IMR-90 (cell line): ENCODE measurements at regions not wholly inside any gene's neighbourhood (a gene's known extent, or its start where the extent isn't known, plus 50 kb on each side); places are given as distances from the start of the nearest gene placed in this dataset.

ENCODE experiments used
- ATAC-seq: fragments of 200-7000 bp; cut with Tn5 transposase; 2 replicates; pipeline ENCODE4 v1.9.1; 2020; ENCODE audit warnings: low read depth, mild to moderate bottlenecking, moderate library complexity
- BruUV-seq: library from RNA; stranded (reverse); fragments of 400-500 nt; replicated peaks from 2 replicates; lab custom pipeline; 2021; lab: Mats Ljungman, UMichigan
- CTCF ChIA-PET: fragments of 300-600 bp; formaldehyde crosslinking; extraction: SDS; loops from one replicate; lab custom pipeline; 2021; ENCODE audit warnings: antibody characterized with exemption; lab: Yijun Ruan, JAX
- POLR2A ChIA-PET: fragments of 300-600 bp; sonication (Branson Sonifier 250); formaldehyde crosslinking; loops from one replicate; lab custom pipeline; 2022; ENCODE audit warnings: antibody characterized with exemption; ENCODE audit not compliant: unreplicated experiment; lab: Charles Lee
- DNase-seq: peaks from one replicate; pipeline ENCODE4 v3.0.0; 2013
- H2AFZ ChIP-seq: replicated peaks from 2 replicates; pipeline ENCODE3; 2013; ENCODE audit warnings: low read length, mild to moderate bottlenecking; ENCODE audit not compliant: poor library complexity
- H2AK5ac ChIP-seq: 2 replicates; pipeline ENCODE4 v1.6.1; 2013; ENCODE audit warnings: low read depth, low read length, inconsistent platforms
- H2AK9ac ChIP-seq: replicated peaks from 2 replicates; pipeline ENCODE3; 2013; ENCODE audit warnings: mild to moderate bottlenecking, low read depth, low read length, moderate library complexity; ENCODE audit not compliant: poor library complexity
- H2BK120ac ChIP-seq: 2 replicates; pipeline ENCODE4 v1.6.1; 2013; ENCODE audit warnings: low read depth, low read length, inconsistent platforms
- H2BK15ac ChIP-seq: 3 replicates; pipeline ENCODE4 v1.6.1; 2013; ENCODE audit warnings: low read depth, low read length, inconsistent platforms
- H2BK20ac ChIP-seq: 2 replicates; pipeline ENCODE4 v1.6.1; 2013; ENCODE audit warnings: low read depth, mild to moderate bottlenecking, inconsistent platforms, low read length, moderate library complexity
- H2BK5ac ChIP-seq: 2 replicates; pipeline ENCODE4 v1.6.1; 2013; ENCODE audit warnings: mild to moderate bottlenecking, low read depth, low read length, inconsistent platforms; ENCODE audit not compliant: poor library complexity, severe bottlenecking
- H3K14ac ChIP-seq: replicated peaks from 2 replicates; pipeline ENCODE4 v1.6.1; 2013; ENCODE audit warnings: low read depth, low read length, inconsistent platforms
- H3K18ac ChIP-seq: 2 replicates; pipeline ENCODE4 v1.6.1; 2013; ENCODE audit warnings: low read depth, low read length, control low read depth
- H3K23ac ChIP-seq: 2 replicates; pipeline ENCODE4 v1.6.1; 2013; ENCODE audit warnings: low read depth, low read length, inconsistent platforms
- H3K27ac ChIP-seq: 2 replicates; pipeline ENCODE4 v1.5.1; 2013; ENCODE audit warnings: mild to moderate bottlenecking, control low read depth, low read length; ENCODE audit not compliant: insufficient read depth
- H3K27me3 ChIP-seq: 2 replicates; pipeline ENCODE4 v1.6.1; 2013; ENCODE audit warnings: low read length; ENCODE audit not compliant: control insufficient read depth, insufficient read depth
- H3K36me3 ChIP-seq: 2 replicates; pipeline ENCODE4 v1.6.1; 2013; ENCODE audit warnings: low read length, mixed read lengths; ENCODE audit not compliant: control insufficient read depth, insufficient read depth
- H3K4ac ChIP-seq: 2 replicates; pipeline ENCODE4 v1.6.1; 2013; ENCODE audit warnings: low read depth, low read length, inconsistent platforms
- H3K4me1 ChIP-seq: 2 replicates; pipeline ENCODE4 v1.6.1; 2013; ENCODE audit warnings: low read length, mixed read lengths; ENCODE audit not compliant: control insufficient read depth, insufficient read depth
- H3K4me2 ChIP-seq: 2 replicates; pipeline ENCODE4 v1.6.1; 2013; ENCODE audit warnings: low read depth, mild to moderate bottlenecking, control low read depth, low read length, moderate library complexity
- H3K4me3 ChIP-seq: 2 replicates; pipeline ENCODE4 v1.5.1; 2013; ENCODE audit warnings: low read depth, mild to moderate bottlenecking, control low read depth, low read length, moderate library complexity; ENCODE audit not compliant: insufficient read depth
- H3K56ac ChIP-seq: 2 replicates; pipeline ENCODE4 v1.6.1; 2013; ENCODE audit warnings: low read length, inconsistent platforms; ENCODE audit not compliant: insufficient read depth; ENCODE audit errors: extremely low read depth
- H3K79me1 ChIP-seq, 2 experiments: 2 replicates each; pipeline ENCODE4 v1.6.1; 2013; ENCODE audit warnings: low read length in 2 of 2, inconsistent platforms in 1 of 2, low read depth in 1 of 2
- H3K9ac ChIP-seq: 2 replicates; pipeline ENCODE4 v1.6.1; 2013; ENCODE audit warnings: low read depth, low read length, control low read depth
- H3K9me1 ChIP-seq: 2 replicates; pipeline ENCODE4 v1.6.1; 2013; ENCODE audit warnings: low read length, inconsistent platforms; ENCODE audit not compliant: insufficient read depth
- H3K9me3 ChIP-seq: 2 replicates; pipeline ENCODE4 v1.6.1; 2013; ENCODE audit warnings: low read length; ENCODE audit not compliant: control insufficient read depth, insufficient read depth
- H4K20me1 ChIP-seq: 2 replicates; pipeline ENCODE4 v1.6.1; 2013; ENCODE audit warnings: low read length, inconsistent platforms; ENCODE audit not compliant: insufficient read depth
- H4K5ac ChIP-seq: 2 replicates; pipeline ENCODE4 v1.6.1; 2013; ENCODE audit warnings: mild to moderate bottlenecking, low read depth, low read length, control low read depth
- H4K8ac ChIP-seq, 2 experiments: 2 replicates each; pipeline ENCODE4 v1.6.1; 2013; ENCODE audit warnings: low read depth in 2 of 2, low read length in 2 of 2, control low read depth in 1 of 2, inconsistent platforms in 1 of 2
- H4K91ac ChIP-seq: 2 replicates; pipeline ENCODE4 v1.6.1; 2013; ENCODE audit warnings: low read depth, low read length, inconsistent platforms; ENCODE audit not compliant: insufficient read depth
- BHLHE40 ChIP-seq: fragments of 150-350 bp; IDR thresholded peaks from 2 replicates; pipeline ENCODE4 v1.6.1; 2016; ENCODE audit warnings: mild to moderate bottlenecking, low read depth, low read length
- CEBPB ChIP-seq: IDR thresholded peaks from 2 replicates; pipeline ENCODE4 v1.6.1; 2012; ENCODE audit warnings: low read depth, low read length, improper control_type of control experiment
- CHD1 ChIP-seq: IDR thresholded peaks from 2 replicates; pipeline ENCODE4 v1.6.1; 2012; ENCODE audit warnings: low read depth, low read length, improper control_type of control experiment
- CTCF ChIP-seq: conservative IDR thresholded peaks from 2 replicates; pipeline ENCODE4 v1.5.1; 2012; ENCODE audit warnings: mild to moderate bottlenecking, low read depth, low read length, improper control_type of control experiment
- ELK1 ChIP-seq: fragments of 150-350 bp; IDR thresholded peaks from 2 replicates; pipeline ENCODE4 v1.6.1; 2016; ENCODE audit warnings: low read depth, mild to moderate bottlenecking, low read length, moderate library complexity, borderline replicate concordance
- MAFK ChIP-seq: IDR thresholded peaks from 2 replicates; pipeline ENCODE4 v1.6.1; 2012; ENCODE audit warnings: low read depth, low read length, improper control_type of control experiment
- MAZ ChIP-seq: IDR thresholded peaks from 2 replicates; pipeline ENCODE4 v1.6.1; 2012; ENCODE audit warnings: low read depth, mild to moderate bottlenecking, low read length, improper control_type of control experiment, moderate library complexity, borderline replicate concordance
- MXI1 ChIP-seq: IDR thresholded peaks from 2 replicates; pipeline ENCODE4 v1.6.1; 2012; ENCODE audit warnings: low read depth, mild to moderate bottlenecking, low read length, moderate library complexity, borderline replicate concordance
- NFE2L2 ChIP-seq: fragments of 150-350 bp; IDR thresholded peaks from 2 replicates; pipeline ENCODE4 v1.6.1; 2016; ENCODE audit warnings: low read depth, mild to moderate bottlenecking, low read length
- POLR2A ChIP-seq: IDR thresholded peaks from 2 replicates; pipeline ENCODE4 v1.6.1; 2012; ENCODE audit warnings: mild to moderate bottlenecking, low read depth, low read length
- RAD21 ChIP-seq: IDR thresholded peaks from 2 replicates; pipeline ENCODE4 v1.6.1; 2012; ENCODE audit warnings: low read length, improper control_type of control experiment
- RCOR1 ChIP-seq: IDR thresholded peaks from 2 replicates; pipeline ENCODE4 v1.6.1; 2012; ENCODE audit warnings: mild to moderate bottlenecking, low read length, improper control_type of control experiment; ENCODE audit not compliant: insufficient replicate concordance
- RFX5 ChIP-seq: IDR thresholded peaks from 2 replicates; pipeline ENCODE4 v1.8.0; 2012; ENCODE audit warnings: low read depth, mild to moderate bottlenecking, low read length, moderate library complexity
- SMC3 ChIP-seq: fragments of 150-350 bp; IDR thresholded peaks from 2 replicates; pipeline ENCODE4 v1.6.1; 2016; ENCODE audit warnings: low read depth, mild to moderate bottlenecking, antibody characterized with exemption, low read length, moderate library complexity
- USF2 ChIP-seq: fragments of 150-350 bp; IDR thresholded peaks from 2 replicates; pipeline ENCODE4 v1.6.1; 2017; ENCODE audit warnings: mild to moderate bottlenecking, antibody characterized with exemption, low read length, low read depth
- WGBS, 2 experiments: methylation state at CpG; one replicate each; pipeline versions ENCODE4 v1.1.5 to v1.1.7; 2013; ENCODE audit warnings: missing lambda C conversion rate in 2 of 2; ENCODE audit not compliant: insufficient read length in 1 of 2; ENCODE audit errors: extremely low coverage in 2 of 2; 5-methylcytosine and 5-hydroxymethylcytosine counted together
- dilution Hi-C: fragments of 300-500 bp; cut with HindIII; formaldehyde crosslinking; loops from one replicate; pipeline ENCODE4 v1.14.3; 2018; ENCODE audit warnings: low sequenced_read_pairs; ENCODE audit not compliant: unreplicated experiment
- in situ Hi-C: fragments of 300-500 bp; cut with MboI; formaldehyde crosslinking; loops from 3 replicates; pipeline ENCODE4 v1.14.3; 2019; ENCODE audit warnings: low sequenced_read_pairs, inconsistent platforms, mixed read lengths
- intact Hi-C: fragments of 100-400 bp; cut with micrococcal nuclease; formaldehyde crosslinking; loops from 2 replicates; pipeline ENCODE4 v1.10.0; 2022

- no peak overlapping the region for H3K56ac ChIP-seq
- in situ Hi-C loops, result no loop called here
- intact Hi-C loops, result no loop called here
- ChIA-PET POLR2A (no interaction called here), CTCF (no interaction called here)
- H3K4me1 ChIP-seq, result no peaks in the 10 kb centered on the region
- peak overlapping the region; percentile 52; the same call in 1 of the 2 replicates for H3K27ac ChIP-seq
- H4K20me1 ChIP-seq, result no peaks in the 10 kb centered on the region
- no peak overlapping the region for H2AFZ ChIP-seq
- no peak overlapping the region for H2BK15ac ChIP-seq
- H3K4me3 ChIP-seq, result no peak overlapping the region
- TF ChIP-seq RAD21, result no peak
- no peak for TF ChIP-seq BHLHE40
- TF ChIP-seq USF2, result no peak
- no peak for TF ChIP-seq RCOR1
- TF ChIP-seq CHD1, result no peak
- TF ChIP-seq CEBPB, result no peak
- no peak for TF ChIP-seq MAFK
- no peak for TF ChIP-seq NFE2L2
- TF ChIP-seq CTCF, result no peak
- TF ChIP-seq POLR2A, result no peak
- no peak for TF ChIP-seq RFX5
- no peak for TF ChIP-seq MAZ
- TF ChIP-seq MXI1, result no peak
- TF ChIP-seq ELK1, result no peak
- no peak for TF ChIP-seq SMC3
- no peak overlapping the region for H2BK20ac ChIP-seq
- H4K91ac ChIP-seq, result no peak overlapping the region
- no peak overlapping the region for H2AK9ac ChIP-seq
- no peak overlapping the region for H3K18ac ChIP-seq
- DNase-seq (peak; percentile 1), ATAC-seq (no peak; the same call in 1 of the 2 replicates)
- 68% methylated on average over 7 of the region's 15 CpGs; no CpG with 5 or more reads in 1 of the 2 experiments for WGBS, 2 experiments
- H3K9me1 ChIP-seq, result no peaks in the 10 kb centered on the region
- H3K79me1 ChIP-seq, result no peaks in the 10 kb centered on the region
- no peak overlapping the region; the same call in 1 of the 2 replicates for H4K5ac ChIP-seq
- H2AK5ac ChIP-seq, result no peak overlapping the region
- no peak overlapping the region for H3K23ac ChIP-seq
- no peak overlapping the region for H2BK120ac ChIP-seq
- no peak overlapping the region; a peak in 1 of 4 replicates for H4K8ac ChIP-seq
- H3K4ac ChIP-seq, result no peak overlapping the region
- H3K9ac ChIP-seq, result no peak overlapping the region
- H3K9me3 ChIP-seq, result peaks cover 41% of the 10 kb centered on the region
- no TSS peak for BruUV-seq
- H3K4me2 ChIP-seq, result no peak overlapping the region
- H3K36me3 ChIP-seq, result no peaks in the 10 kb centered on the region
- dilution Hi-C loops, result no loop called here
- no peak overlapping the region for H2BK5ac ChIP-seq
- H3K14ac ChIP-seq, result no peak overlapping the region
- no peaks in the 10 kb centered on the region for H3K27me3 ChIP-seq
Observed at GRCh38 chr6:170037541-170038250, 253.2 kb downstream of the DLL1 start.
